GM06990 (cell line): ENCODE measurements at regions not wholly inside any gene's neighbourhood (a gene's known extent, or its start where the extent isn't known, plus 50 kb on each side); places are given as distances from the start of the nearest gene placed in this dataset.

Source experiments
- DNase-seq: peaks from one replicate; pipeline ENCODE4 v3.0.0-alpha.2; 2011; ENCODE audit not compliant: insufficient read length; ENCODE audit errors: extremely low read depth
- H3K27me3 ChIP-seq: replicated peaks from 2 replicates; pipeline ENCODE4 v1.6.0; 2011; ENCODE audit warnings: low read length; ENCODE audit not compliant: control insufficient read depth, insufficient read depth
- H3K36me3 ChIP-seq: 2 replicates; pipeline ENCODE4 v1.5.1; 2011; ENCODE audit warnings: low read length; ENCODE audit not compliant: control insufficient read depth, insufficient read depth
- H3K4me3 ChIP-seq: replicated peaks from 2 replicates; pipeline ENCODE4 v1.5.1; 2011; ENCODE audit warnings: low read depth, mild to moderate bottlenecking, control low read depth, low read length
- TF ChIP-seq, protein P1 (sequence below): IDR thresholded peaks from 2 replicates; pipeline ENCODE4 v1.5.1; 2011; ENCODE audit warnings: low read length, control low read depth, mild to moderate bottlenecking, inconsistent platforms; ENCODE audit not compliant: insufficient read depth, poor library complexity, severe bottlenecking

DNA sequence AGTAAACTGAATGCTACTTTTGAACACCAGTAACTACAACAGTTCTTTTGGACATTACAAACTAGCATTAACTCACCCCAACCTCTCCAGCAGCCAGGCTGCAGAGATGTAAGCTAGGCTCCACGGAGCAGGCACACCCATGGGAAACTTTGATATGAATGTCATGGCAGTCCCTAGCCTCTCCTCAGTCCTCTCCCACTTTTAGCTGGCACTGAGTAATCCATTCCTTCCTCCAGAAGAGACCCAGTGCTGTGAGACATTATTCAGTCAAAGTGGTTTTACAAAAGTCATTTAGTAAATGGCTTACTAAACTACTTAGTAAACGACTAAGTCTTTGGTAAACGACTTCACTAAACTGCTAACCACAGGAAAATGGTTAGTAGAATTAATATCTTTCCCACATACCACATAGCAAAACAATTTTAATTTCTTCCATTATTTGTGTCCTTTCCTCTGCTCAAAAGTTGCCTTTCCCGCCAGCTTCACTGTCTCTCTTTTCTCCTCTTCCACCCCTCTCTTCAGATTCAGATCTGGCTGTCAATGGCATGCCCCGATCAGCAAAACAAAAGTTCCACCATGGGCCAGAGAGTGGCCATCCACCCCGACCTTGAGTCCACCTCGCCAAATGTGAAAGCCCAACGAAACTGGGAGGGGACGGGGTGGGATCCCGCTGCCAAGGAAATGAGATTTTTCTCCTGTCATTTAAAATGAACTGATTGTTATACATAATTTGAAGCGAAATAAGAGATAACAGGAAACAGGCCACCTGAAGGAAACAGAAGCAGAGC lies 67.5 kb upstream of the TJP1 start:
- TF ChIP-seq, protein P1, sequence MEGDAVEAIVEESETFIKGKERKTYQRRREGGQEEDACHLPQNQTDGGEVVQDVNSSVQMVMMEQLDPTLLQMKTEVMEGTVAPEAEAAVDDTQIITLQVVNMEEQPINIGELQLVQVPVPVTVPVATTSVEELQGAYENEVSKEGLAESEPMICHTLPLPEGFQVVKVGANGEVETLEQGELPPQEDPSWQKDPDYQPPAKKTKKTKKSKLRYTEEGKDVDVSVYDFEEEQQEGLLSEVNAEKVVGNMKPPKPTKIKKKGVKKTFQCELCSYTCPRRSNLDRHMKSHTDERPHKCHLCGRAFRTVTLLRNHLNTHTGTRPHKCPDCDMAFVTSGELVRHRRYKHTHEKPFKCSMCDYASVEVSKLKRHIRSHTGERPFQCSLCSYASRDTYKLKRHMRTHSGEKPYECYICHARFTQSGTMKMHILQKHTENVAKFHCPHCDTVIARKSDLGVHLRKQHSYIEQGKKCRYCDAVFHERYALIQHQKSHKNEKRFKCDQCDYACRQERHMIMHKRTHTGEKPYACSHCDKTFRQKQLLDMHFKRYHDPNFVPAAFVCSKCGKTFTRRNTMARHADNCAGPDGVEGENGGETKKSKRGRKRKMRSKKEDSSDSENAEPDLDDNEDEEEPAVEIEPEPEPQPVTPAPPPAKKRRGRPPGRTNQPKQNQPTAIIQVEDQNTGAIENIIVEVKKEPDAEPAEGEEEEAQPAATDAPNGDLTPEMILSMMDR = no peak
- DNase-seq = no peak
- Histone ChIP-seq H3K36me3 (no peaks in the 10 kb centered on the region), H3K27me3 (no peaks in the 10 kb centered on the region), H3K4me3 (no peak overlapping the region)

DNA sequence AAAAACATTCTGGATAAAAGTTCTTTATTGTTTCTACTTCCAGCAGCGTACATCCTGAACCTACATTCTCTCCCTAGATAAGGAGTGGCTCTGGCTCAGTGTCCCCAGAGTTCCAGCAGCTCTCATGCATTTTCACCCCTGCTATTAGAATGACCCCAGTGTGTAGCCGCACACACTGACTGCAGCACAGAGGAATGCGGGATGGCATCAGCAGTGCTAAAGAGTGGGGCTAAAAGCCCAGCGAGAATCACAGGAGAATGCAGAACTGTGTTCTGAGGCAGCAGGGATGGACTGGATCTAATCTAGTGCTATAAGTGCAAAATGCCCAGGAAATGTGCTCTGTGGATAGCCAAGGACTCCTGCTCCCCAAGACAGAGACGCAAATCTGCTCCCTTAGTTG lies 66.4 kb upstream of the TJP1 start:
- TF ChIP-seq, protein P1 = no peak
- DNase-seq = no peak
- Histone ChIP-seq H3K36me3 (no peaks in the 10 kb centered on the region), H3K27me3 (no peaks in the 10 kb centered on the region), H3K4me3 (no peak overlapping the region)

DNA sequence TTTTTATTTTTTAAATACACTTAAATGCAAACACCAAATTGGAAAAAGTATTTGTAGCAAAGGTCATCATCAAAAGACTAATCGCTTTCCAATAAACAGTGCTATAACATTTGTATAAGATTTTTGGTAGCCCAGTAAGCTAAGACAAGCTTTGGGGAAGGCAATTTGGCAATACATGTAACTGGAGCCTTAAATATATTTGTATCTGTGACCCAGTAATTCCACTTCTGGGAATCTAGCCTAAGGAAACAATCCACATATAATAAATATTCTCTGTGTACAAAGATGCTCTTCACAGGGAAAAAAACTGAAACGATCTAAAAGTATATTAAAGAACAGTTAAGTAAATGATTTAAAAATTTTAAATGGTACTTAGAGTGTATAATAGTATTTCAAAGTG lies 65.5 kb upstream of the TJP1 start:
- H3K4me3 ChIP-seq = no peak overlapping the region
- TF ChIP-seq, protein P1 = no peak
- H3K36me3 ChIP-seq = no peaks in the 10 kb centered on the region
- no peaks in the 10 kb centered on the region for H3K27me3 ChIP-seq
- DNase-seq = no peak

DNA sequence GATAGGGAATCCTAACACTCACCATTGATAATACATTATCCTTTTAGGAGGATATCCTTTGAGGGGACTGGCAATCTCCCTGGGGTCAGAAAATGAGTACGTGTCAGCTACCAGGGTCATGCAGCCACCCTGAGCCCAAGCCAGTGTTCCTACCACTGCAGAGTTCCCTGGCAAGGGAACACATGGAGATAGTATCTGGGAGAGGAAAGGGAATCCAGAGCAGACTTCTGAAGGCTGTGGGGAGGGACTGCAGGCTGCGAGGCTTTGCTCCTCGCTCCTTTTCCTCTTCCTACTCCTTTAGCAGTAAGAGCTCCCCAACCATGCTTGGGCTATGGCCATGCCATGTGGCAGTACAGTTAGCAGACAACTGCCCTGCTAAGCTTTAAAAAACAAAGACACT lies 62.9 kb upstream of the TJP1 start:
- H3K27me3 ChIP-seq = no peaks in the 10 kb centered on the region
- DNase-seq = no peak
- H3K36me3 ChIP-seq = no peaks in the 10 kb centered on the region
- no peak overlapping the region for H3K4me3 ChIP-seq
- TF ChIP-seq, protein P1 = no peak

DNA sequence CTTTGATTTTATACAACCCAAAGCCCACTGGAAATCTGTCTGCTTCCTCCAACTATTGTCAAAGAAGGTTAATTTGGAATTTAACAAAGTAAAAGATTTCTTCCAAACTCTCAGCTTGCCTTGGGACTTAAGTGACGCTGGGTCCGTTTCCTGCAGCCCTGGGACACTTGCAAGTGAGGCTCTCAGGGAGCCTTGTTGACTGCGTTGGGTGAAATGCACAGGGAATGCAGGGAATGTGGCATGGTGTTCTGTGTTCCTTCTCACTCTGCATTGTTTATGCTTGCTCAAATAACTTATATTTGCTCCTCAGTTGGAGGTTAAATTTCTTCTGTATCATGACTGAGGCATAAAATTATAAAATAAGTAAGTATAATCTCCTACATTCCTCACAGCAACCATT lies 60.9 kb upstream of the TJP1 start:
- no peak for DNase-seq
- TF ChIP-seq, protein P1 = no peak
- no peaks in the 10 kb centered on the region for H3K27me3 ChIP-seq
- H3K36me3 ChIP-seq = no peaks in the 10 kb centered on the region
- no peak overlapping the region for H3K4me3 ChIP-seq
